ENCODE measurements at regions not wholly inside any gene's neighbourhood (a gene's known extent, or its start where the extent isn't known, plus 50 kb on each side); places are given as distances from the start of the nearest gene placed in this dataset.

DNA sequence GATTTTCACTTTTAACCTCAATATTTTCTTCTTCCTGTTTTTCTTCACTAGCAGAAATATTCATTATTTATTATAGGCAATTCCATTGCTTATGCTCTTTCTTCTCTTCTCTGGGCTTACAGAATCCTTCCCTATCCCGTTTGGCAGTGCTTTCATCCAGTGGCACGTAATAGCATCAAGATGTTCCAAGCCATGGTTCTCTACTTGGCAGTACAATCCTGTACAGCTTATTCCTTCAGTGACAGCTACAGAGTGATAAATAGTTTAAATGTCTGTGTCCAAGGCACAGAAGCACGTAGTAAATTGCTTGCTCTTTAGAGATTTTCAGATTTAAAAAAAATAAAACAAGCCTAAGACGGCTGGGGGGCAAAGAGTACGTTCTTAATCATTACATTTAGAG, 1964.3 kb downstream of the SUCLG1 start:
- TF ChIP-seq, protein P1, sequence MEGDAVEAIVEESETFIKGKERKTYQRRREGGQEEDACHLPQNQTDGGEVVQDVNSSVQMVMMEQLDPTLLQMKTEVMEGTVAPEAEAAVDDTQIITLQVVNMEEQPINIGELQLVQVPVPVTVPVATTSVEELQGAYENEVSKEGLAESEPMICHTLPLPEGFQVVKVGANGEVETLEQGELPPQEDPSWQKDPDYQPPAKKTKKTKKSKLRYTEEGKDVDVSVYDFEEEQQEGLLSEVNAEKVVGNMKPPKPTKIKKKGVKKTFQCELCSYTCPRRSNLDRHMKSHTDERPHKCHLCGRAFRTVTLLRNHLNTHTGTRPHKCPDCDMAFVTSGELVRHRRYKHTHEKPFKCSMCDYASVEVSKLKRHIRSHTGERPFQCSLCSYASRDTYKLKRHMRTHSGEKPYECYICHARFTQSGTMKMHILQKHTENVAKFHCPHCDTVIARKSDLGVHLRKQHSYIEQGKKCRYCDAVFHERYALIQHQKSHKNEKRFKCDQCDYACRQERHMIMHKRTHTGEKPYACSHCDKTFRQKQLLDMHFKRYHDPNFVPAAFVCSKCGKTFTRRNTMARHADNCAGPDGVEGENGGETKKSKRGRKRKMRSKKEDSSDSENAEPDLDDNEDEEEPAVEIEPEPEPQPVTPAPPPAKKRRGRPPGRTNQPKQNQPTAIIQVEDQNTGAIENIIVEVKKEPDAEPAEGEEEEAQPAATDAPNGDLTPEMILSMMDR (IDR thresholded peaks at IDR 0.05; ENCODE audit: insufficient read depth, low read length, poor library complexity, severe bottlenecking) = no peak
- no peaks in the 10 kb centered on the region for H4K20me1 ChIP-seq (ENCODE audit: low read depth, low read length)
- H3F3A ChIP-seq (ENCODE audit: insufficient read depth) = no peaks in the 10 kb centered on the region
- no peaks in the 10 kb centered on the region for H3K27me3 ChIP-seq (ENCODE audit: low read length)
- no peak overlapping the region for H3K4me2 ChIP-seq (ENCODE audit: low read depth, low read length, poor library complexity, severe bottlenecking)
- no peak overlapping the region for H3K4me3 ChIP-seq (ENCODE audit: insufficient read depth, low read length, poor library complexity, severe bottlenecking)
- H2AFZ ChIP-seq (ENCODE audit: low read depth, low read length, severe bottlenecking) = no peak overlapping the region
- H3K9me2 ChIP-seq (replicated peaks; ENCODE audit: insufficient read depth, low read length) = no peaks in the 10 kb centered on the region
- no peak overlapping the region for H3K27ac ChIP-seq (ENCODE audit: low read depth, low read length)
- H3K9ac ChIP-seq (ENCODE audit: low read length) = no peak overlapping the region
- H3K79me2 ChIP-seq (ENCODE audit: insufficient read depth, low read length) = no peaks in the 10 kb centered on the region
- H3K36me3 ChIP-seq (ENCODE audit: low read length) = no peaks in the 10 kb centered on the region
- no peaks in the 10 kb centered on the region for H3K9me3 ChIP-seq (ENCODE audit: insufficient read depth, low read length)

DNA sequence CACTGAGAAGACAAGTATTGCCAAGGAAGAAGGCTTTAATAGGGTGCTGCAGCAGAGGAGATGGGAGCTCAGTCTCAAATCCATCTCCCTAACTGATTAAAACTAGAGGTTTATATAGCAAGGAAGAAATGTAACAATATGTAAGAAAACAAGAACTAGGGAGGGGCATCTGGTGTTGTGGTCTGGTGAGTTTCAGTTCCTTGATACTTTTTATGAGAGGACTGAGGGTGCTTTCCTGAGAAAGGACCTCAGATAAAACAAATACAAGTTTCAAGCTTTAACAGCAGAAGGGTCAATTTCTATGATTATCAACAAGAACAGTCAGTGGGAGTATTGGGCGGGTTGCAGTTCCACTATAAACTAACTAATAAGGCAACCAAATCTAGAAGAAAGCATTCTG, 1967.5 kb downstream of the SUCLG1 start:
- Histone ChIP-seq H3K9me3 (ENCODE audit: insufficient read depth, low read length) (no peaks in the 10 kb centered on the region), H3K9me2 (replicated peaks; ENCODE audit: insufficient read depth, low read length) (no peaks in the 10 kb centered on the region), H3K4me2 (ENCODE audit: low read depth, low read length, poor library complexity, severe bottlenecking) (no peak overlapping the region), H3F3A (ENCODE audit: insufficient read depth) (no peaks in the 10 kb centered on the region), H3K27me3 (ENCODE audit: low read length) (no peaks in the 10 kb centered on the region), H3K36me3 (ENCODE audit: low read length) (no peaks in the 10 kb centered on the region), H3K79me2 (ENCODE audit: insufficient read depth, low read length) (no peaks in the 10 kb centered on the region), H3K9ac (ENCODE audit: low read length) (no peak overlapping the region), H3K27ac (ENCODE audit: low read depth, low read length) (no peak overlapping the region), H4K20me1 (ENCODE audit: low read depth, low read length) (no peaks in the 10 kb centered on the region), H2AFZ (ENCODE audit: low read depth, low read length, severe bottlenecking) (no peak overlapping the region), H3K4me3 (ENCODE audit: insufficient read depth, low read length, poor library complexity, severe bottlenecking) (no peak overlapping the region)
- TF ChIP-seq EZH2phosphoT487 (conservative IDR thresholded peaks at IDR 0.05; ENCODE audit: low read length) = no peak
- TF ChIP-seq, protein P1 (IDR thresholded peaks at IDR 0.05; ENCODE audit: insufficient read depth, low read length, poor library complexity, severe bottlenecking) = no peak

DNA sequence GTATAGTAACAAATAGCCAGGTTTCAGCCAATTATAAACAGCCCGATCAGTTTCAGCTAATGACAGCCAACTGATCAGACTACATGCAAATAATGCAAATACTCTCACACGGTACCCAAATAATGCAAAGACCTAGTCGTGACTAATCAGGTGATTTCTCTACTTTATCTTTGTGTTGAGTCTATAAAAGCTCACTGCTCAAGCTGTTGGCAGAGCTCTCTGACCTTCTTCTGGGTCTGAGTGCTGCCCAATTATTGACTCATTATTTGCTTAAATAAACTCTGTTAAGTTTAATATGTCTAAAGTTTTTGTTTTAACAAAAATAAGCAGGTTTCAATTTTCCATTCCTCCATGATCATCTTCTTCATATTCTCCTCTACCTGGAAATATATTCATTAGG, 1971.7 kb downstream of the SUCLG1 start:
- TF ChIP-seq, protein P1 (IDR thresholded peaks at IDR 0.05; ENCODE audit: insufficient read depth, low read length, poor library complexity, severe bottlenecking) = no peak
- TF ChIP-seq EZH2phosphoT487 (conservative IDR thresholded peaks at IDR 0.05; ENCODE audit: low read length) = no peak
- Histone ChIP-seq H3K79me2 (ENCODE audit: insufficient read depth, low read length) (no peaks in the 10 kb centered on the region), H3K9me3 (ENCODE audit: insufficient read depth, low read length) (no peaks in the 10 kb centered on the region), H3K9me2 (replicated peaks; ENCODE audit: insufficient read depth, low read length) (no peaks in the 10 kb centered on the region), H3K9ac (ENCODE audit: low read length) (no peak overlapping the region), H3K4me3 (ENCODE audit: insufficient read depth, low read length, poor library complexity, severe bottlenecking) (no peak overlapping the region), H4K20me1 (ENCODE audit: low read depth, low read length) (no peaks in the 10 kb centered on the region), H3K36me3 (ENCODE audit: low read length) (no peaks in the 10 kb centered on the region), H3K27ac (ENCODE audit: low read depth, low read length) (no peak overlapping the region), H2AFZ (ENCODE audit: low read depth, low read length, severe bottlenecking) (no peak overlapping the region), H3K27me3 (ENCODE audit: low read length) (no peaks in the 10 kb centered on the region), H3K4me2 (ENCODE audit: low read depth, low read length, poor library complexity, severe bottlenecking) (no peak overlapping the region), H3F3A (ENCODE audit: insufficient read depth) (no peaks in the 10 kb centered on the region)

DNA sequence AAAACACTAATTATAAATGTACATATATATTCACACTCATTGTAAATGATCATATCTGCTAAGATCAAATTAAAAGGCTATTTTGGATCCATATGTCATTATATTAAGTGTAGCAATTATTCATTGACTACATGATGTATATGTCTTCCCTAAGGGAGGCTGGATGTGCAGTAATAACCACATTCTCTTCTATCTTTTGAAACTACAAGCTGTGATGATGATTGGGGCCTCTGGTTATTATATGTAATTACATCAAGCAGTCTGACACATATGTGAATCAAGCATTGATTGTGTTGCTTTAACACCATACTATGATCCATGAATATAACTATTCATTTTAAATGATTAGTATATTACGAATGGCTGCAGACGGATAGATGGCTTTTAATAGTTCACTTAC, 1973.4 kb downstream of the SUCLG1 start:
- Histone ChIP-seq H3K9me2 (replicated peaks; ENCODE audit: insufficient read depth, low read length) (no peaks in the 10 kb centered on the region), H3K36me3 (ENCODE audit: low read length) (no peaks in the 10 kb centered on the region), H3K4me2 (ENCODE audit: low read depth, low read length, poor library complexity, severe bottlenecking) (no peak overlapping the region), H3K9me3 (ENCODE audit: insufficient read depth, low read length) (no peaks in the 10 kb centered on the region), H3K27me3 (ENCODE audit: low read length) (no peaks in the 10 kb centered on the region), H4K20me1 (ENCODE audit: low read depth, low read length) (no peaks in the 10 kb centered on the region), H2AFZ (ENCODE audit: low read depth, low read length, severe bottlenecking) (no peak overlapping the region), H3K4me3 (ENCODE audit: insufficient read depth, low read length, poor library complexity, severe bottlenecking) (no peak overlapping the region), H3K9ac (ENCODE audit: low read length) (no peak overlapping the region), H3F3A (ENCODE audit: insufficient read depth) (no peaks in the 10 kb centered on the region), H3K79me2 (ENCODE audit: insufficient read depth, low read length) (no peaks in the 10 kb centered on the region), H3K27ac (ENCODE audit: low read depth, low read length) (no peak overlapping the region)
- TF ChIP-seq EZH2phosphoT487 (conservative IDR thresholded peaks at IDR 0.05; ENCODE audit: low read length) = no peak
- TF ChIP-seq, protein P1 (IDR thresholded peaks at IDR 0.05; ENCODE audit: insufficient read depth, low read length, poor library complexity, severe bottlenecking) = no peak

Data from SU-DHL-6 (cell line).